Caco-2 (cell line): ENCODE measurements at regions not wholly inside any gene's neighbourhood (a gene's known extent, or its start where the extent isn't known, plus 50 kb on each side); places are given as distances from the start of the nearest gene placed in this dataset.

Source experiments
- BruUV-seq: library from RNA; stranded (reverse); fragments of 400-500 nt; replicated peaks from 2 replicates; lab custom pipeline; 2021; lab: Mats Ljungman, UMichigan
- CTCF ChIA-PET: fragments of 300-600 bp; sonication (Branson Sonifier 250); formaldehyde crosslinking; loops from one replicate; lab custom pipeline; 2022; ENCODE audit warnings: antibody characterized with exemption; lab: Charles Lee
- POLR2A ChIA-PET: fragments of 300-600 bp; sonication (Branson Sonifier 250); formaldehyde crosslinking; loops from one replicate; lab custom pipeline; 2022; ENCODE audit warnings: antibody characterized with exemption; lab: Charles Lee
- DNase-seq, 2 experiments: peaks; one replicate each; pipeline versions ENCODE4 v3.0.0 to v3.0.0-alpha.2; 2020 to 2022
- H3K27me3 ChIP-seq: replicated peaks from 2 replicates; pipeline ENCODE4 v1.6.0; 2011; ENCODE audit warnings: low read length; ENCODE audit not compliant: control insufficient read depth, insufficient read depth
- H3K36me3 ChIP-seq: 2 replicates; pipeline ENCODE4 v1.5.1; 2011; ENCODE audit warnings: low read length; ENCODE audit not compliant: control insufficient read depth, insufficient read depth
- H3K4me1 ChIP-seq: fragments of 250-450 bp; sonication (Bioruptor Pico); 2 replicates; pipeline ENCODE4 v1.5.1; 2020; ENCODE audit warnings: mild to moderate bottlenecking
- H3K4me3 ChIP-seq: 2 replicates; pipeline ENCODE4 v1.5.1; 2011; ENCODE audit warnings: low read depth, mild to moderate bottlenecking, control low read depth, low read length
- H3K9me3 ChIP-seq: fragments of 250-450 bp; sonication (Bioruptor Pico); 2 replicates; pipeline ENCODE4 v1.5.1; 2020; ENCODE audit warnings: mild to moderate bottlenecking, moderate library complexity
- H3K27ac Mint-ChIP-seq: one replicate; pipeline ENCODE4 v1.8.0; 2022; ENCODE audit warnings: mixed read lengths; ENCODE audit not compliant: unreplicated experiment
- H3K27me3 Mint-ChIP-seq: one replicate; pipeline ENCODE4 v1.8.0; 2022; ENCODE audit warnings: mixed read lengths; ENCODE audit not compliant: insufficient read depth, unreplicated experiment
- H3K36me3 Mint-ChIP-seq: one replicate; pipeline ENCODE4 v1.8.0; 2022; ENCODE audit warnings: mild to moderate bottlenecking, mixed read lengths; ENCODE audit not compliant: insufficient read depth, unreplicated experiment
- H3K4me1 Mint-ChIP-seq: one replicate; pipeline ENCODE4 v1.8.0; 2022; ENCODE audit warnings: low read depth, mixed read lengths; ENCODE audit not compliant: unreplicated experiment
- H3K4me3 Mint-ChIP-seq: one replicate; pipeline ENCODE4 v1.8.0; 2022; ENCODE audit warnings: mild to moderate bottlenecking, moderate library complexity, mixed read lengths; ENCODE audit not compliant: unreplicated experiment
- H3K9me3 Mint-ChIP-seq: one replicate; pipeline ENCODE4 v1.8.0; 2022; ENCODE audit warnings: mixed read lengths; ENCODE audit not compliant: unreplicated experiment
- intact Hi-C: fragments of 100-400 bp; cut with micrococcal nuclease; formaldehyde crosslinking; loops from one replicate; pipeline ENCODE4 v1.10.0; 2022; ENCODE audit not compliant: unreplicated experiment
- TF ChIP-seq, protein P1 (sequence below), 2 experiments: fragments of 200-600 bp in 1 of 2; IDR thresholded peaks; 1 replicate in 1 of 2; 2 replicates in 1 of 2; pipeline versions ENCODE4 v1.5.1 to v1.8.0; 2011 to 2022; ENCODE audit warnings: antibody characterized with exemption in 1 of 2, control low read depth in 1 of 2, inconsistent platforms in 1 of 2, low read depth in 1 of 2, low read length in 1 of 2, mild to moderate bottlenecking in 1 of 2, moderate library complexity in 1 of 2; ENCODE audit not compliant: insufficient read depth in 1 of 2, severe bottlenecking in 1 of 2, unreplicated experiment in 1 of 2

DNA sequence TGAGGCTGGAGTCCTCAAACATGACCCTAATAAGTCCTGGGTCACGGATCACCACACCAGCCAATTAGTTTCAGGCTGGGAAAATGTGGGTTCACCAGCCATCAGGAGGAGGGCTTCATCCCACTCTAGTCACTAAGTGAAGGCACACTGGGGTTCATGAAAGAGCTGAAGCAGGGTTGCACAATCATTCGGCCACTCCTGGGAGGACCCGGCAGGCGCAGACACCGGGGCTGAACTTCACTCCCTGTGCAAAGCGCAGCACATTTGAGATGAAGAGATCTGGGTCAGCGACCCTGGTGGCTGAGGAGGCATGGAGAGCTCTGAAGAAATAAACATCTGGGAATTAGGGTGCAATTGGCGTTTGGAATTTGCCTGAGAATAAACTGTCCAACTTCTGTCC is 684.4 kb upstream of the SALL3 start:
- Mint-ChIP-seq H3K27me3 (peaks cover 5% of the 10 kb centered on the region), H3K36me3 (no peaks in the 10 kb centered on the region), H3K27ac (no peak overlapping the region), H3K9me3 (no peaks in the 10 kb centered on the region), H3K4me3 (no peak overlapping the region), H3K4me1 (no peaks in the 10 kb centered on the region)
- Histone ChIP-seq H3K4me1 (no peaks in the 10 kb centered on the region), H3K27me3 (no peaks in the 10 kb centered on the region), H3K9me3 (no peaks in the 10 kb centered on the region), H3K4me3 (no peak overlapping the region), H3K36me3 (no peaks in the 10 kb centered on the region)
- TF ChIP-seq, protein P1, sequence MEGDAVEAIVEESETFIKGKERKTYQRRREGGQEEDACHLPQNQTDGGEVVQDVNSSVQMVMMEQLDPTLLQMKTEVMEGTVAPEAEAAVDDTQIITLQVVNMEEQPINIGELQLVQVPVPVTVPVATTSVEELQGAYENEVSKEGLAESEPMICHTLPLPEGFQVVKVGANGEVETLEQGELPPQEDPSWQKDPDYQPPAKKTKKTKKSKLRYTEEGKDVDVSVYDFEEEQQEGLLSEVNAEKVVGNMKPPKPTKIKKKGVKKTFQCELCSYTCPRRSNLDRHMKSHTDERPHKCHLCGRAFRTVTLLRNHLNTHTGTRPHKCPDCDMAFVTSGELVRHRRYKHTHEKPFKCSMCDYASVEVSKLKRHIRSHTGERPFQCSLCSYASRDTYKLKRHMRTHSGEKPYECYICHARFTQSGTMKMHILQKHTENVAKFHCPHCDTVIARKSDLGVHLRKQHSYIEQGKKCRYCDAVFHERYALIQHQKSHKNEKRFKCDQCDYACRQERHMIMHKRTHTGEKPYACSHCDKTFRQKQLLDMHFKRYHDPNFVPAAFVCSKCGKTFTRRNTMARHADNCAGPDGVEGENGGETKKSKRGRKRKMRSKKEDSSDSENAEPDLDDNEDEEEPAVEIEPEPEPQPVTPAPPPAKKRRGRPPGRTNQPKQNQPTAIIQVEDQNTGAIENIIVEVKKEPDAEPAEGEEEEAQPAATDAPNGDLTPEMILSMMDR (IDR thresholded peaks at IDR 0.05; ENCODE audit: insufficient read depth in 1 of 2, low read depth in 1 of 2, low read length in 1 of 2, severe bottlenecking in 1 of 2, unreplicated experiment in 1 of 2), result no peak
- intact Hi-C loops, result no loop called here
- ChIA-PET CTCF (no interaction called here), POLR2A (no interaction called here)
- no TSS peak for BruUV-seq
- DNase-seq, result no peak

DNA sequence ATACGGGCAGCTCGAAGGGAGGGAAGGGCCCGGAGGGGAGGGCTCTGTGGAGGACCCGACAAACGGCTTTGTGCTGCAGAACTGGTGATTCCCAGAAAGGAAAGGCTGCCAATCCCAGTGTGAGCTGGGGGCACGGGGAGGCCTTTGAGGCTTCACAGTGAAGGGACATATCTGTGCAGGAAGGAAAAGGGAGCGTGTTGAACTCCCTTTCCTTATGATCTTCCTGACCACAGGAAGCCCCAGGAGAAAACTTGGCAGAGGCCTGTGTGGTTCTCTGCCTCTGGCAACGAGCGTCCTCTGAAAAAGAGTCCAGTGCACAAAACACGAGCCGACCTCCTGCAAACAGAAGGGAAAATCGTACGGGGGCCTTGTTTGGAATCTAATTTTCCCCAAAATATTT is 683.5 kb upstream of the SALL3 start:
- intact Hi-C loops, result no loop called here
- ChIA-PET POLR2A (no interaction called here), CTCF (no interaction called here)
- Mint-ChIP-seq H3K27ac (no peak overlapping the region), H3K27me3 (peaks cover under 1% of the 10 kb centered on the region), H3K36me3 (no peaks in the 10 kb centered on the region), H3K4me3 (no peak overlapping the region), H3K9me3 (no peaks in the 10 kb centered on the region), H3K4me1 (no peaks in the 10 kb centered on the region)
- Histone ChIP-seq H3K4me3 (no peak overlapping the region), H3K9me3 (no peaks in the 10 kb centered on the region), H3K27me3 (no peaks in the 10 kb centered on the region), H3K36me3 (no peaks in the 10 kb centered on the region), H3K4me1 (no peaks in the 10 kb centered on the region)
- no TSS peak for BruUV-seq
- TF ChIP-seq, protein P1 (IDR thresholded peaks at IDR 0.05; ENCODE audit: insufficient read depth in 1 of 2, low read depth in 1 of 2, low read length in 1 of 2, severe bottlenecking in 1 of 2, unreplicated experiment in 1 of 2), result no peak
- no peak for DNase-seq

DNA sequence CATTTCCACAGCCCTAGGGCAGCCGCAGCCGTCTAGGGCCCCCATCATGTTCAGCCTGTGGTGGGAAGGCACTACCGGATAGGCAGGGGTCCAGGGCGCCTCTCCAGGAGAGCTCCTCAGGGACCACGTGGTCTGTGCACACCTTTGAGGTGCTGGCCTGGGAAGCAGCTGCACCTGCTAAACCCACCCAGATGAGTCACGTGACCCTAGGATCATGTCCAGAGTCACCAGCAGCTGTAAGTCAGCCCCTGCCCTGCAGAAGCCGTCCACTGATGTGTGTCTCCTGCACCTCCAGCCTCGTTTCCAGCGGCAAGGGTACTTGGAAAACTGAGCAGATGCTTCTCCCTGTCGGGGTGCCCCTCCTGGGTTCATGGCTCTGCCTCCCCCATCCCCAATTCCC is 682.6 kb upstream of the SALL3 start:
- no peaks in the 10 kb centered on the region for H3K27me3 ChIP-seq
- no peaks in the 10 kb centered on the region for H3K9me3 Mint-ChIP-seq
- POLR2A ChIA-PET, result no interaction called here
- H3K9me3 ChIP-seq, result no peaks in the 10 kb centered on the region
- H3K4me1 Mint-ChIP-seq, result no peaks in the 10 kb centered on the region
- TF ChIP-seq, protein P1 (IDR thresholded peaks at IDR 0.05; ENCODE audit: insufficient read depth in 1 of 2, low read depth in 1 of 2, low read length in 1 of 2, severe bottlenecking in 1 of 2, unreplicated experiment in 1 of 2), result no peak
- no peak overlapping the region for H3K4me3 Mint-ChIP-seq
- H3K4me3 ChIP-seq, result no peak overlapping the region
- no peak overlapping the region for H3K27ac Mint-ChIP-seq
- no TSS peak for BruUV-seq
- CTCF ChIA-PET, result no interaction called here
- DNase-seq, result no peak
- H3K36me3 Mint-ChIP-seq, result no peaks in the 10 kb centered on the region
- no peaks in the 10 kb centered on the region for H3K36me3 ChIP-seq
- intact Hi-C loops, result no loop called here
- H3K4me1 ChIP-seq, result no peaks in the 10 kb centered on the region
- no peaks in the 10 kb centered on the region for H3K27me3 Mint-ChIP-seq
